ENCODE measurements at regions not wholly inside any gene's neighbourhood (a gene's known extent, or its start where the extent isn't known, plus 50 kb on each side); places are given as distances from the start of the nearest gene placed in this dataset.
"Not testable (repeated sequence)": the region's sequence is repeated elsewhere in the genome, so short reads cannot be mapped to it uniquely, and the experiment has no call there.

DNA sequence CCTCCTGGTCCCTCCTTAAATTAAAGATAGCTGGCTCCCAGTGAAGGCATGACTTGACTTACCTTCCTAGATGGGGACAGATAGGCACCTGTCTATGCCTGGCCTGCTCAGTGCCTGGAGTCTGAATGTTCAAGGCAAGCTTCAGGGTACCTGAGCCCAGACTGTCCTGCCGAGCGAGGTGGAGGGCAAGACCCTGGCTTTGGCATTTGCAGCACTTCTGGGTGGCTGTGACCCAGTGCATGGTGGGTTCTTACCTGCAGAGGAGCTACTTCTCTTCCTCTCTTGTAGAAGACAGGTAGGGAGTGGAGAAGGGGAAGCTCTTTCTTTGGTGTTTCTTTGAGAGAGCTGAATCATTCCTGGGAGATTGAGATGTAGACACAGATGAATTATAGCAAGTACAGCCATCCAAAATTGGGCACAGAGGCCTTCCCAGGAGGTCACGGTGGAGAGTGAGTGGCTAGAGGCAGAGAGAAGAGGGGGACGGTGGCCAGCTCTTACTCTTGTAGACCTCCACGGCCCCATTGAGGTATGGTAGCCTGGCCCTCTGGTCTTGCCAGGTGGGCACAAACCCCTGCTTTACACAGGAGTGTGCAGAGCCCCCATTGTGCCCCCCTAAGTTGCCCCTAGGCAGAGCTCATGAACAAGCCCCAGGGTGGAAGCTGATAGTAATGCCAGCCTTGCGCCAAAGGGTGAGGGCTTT is 402.5 kb upstream of the TPM1 start:
- DNase-seq (ENCODE audit: low read depth in 2 of 2), result no peak

DNA sequence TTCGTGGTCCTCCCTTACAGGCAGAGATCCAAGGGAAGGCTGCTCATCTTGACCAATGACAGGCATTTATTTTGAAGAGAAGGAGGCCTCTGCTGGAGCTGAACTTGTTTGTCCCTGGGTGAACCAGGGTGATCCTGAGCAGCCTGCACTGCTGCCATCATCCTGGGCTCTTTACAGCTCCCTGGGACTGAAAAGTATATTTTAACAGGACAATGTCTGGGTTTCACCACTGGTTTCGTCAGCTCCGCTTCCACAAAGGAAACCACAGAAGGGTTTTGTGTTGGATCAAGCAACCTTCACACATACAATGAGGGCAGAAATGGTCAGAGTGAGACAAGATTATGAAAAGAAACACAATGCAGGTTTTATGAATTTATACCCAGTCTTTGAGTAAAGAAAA is 400.7 kb upstream of the TPM1 start:
- no peak for DNase-seq (ENCODE audit: low read depth in 2 of 2)

DNA sequence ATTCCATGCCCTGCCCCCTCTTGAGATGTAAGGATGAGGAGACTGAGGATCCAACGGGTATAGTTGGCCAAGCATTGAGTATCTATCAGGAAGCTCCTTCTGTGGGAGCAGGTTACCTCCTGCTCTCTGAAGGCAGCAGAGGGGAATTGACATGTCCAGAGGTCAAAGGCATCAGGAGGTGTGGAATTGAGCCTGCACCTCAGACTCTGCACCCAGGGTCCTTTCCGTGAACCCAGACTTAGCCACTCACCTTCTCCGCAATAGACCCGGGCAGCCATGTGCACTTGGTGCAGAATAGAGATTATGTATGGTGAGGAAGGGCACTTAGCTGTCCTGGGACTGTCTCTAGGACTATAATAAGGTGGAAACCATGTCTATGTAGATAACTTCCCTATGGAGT is 399.0 kb upstream of the TPM1 start:
- DNase-seq (ENCODE audit: low read depth in 2 of 2), result no peak

DNA sequence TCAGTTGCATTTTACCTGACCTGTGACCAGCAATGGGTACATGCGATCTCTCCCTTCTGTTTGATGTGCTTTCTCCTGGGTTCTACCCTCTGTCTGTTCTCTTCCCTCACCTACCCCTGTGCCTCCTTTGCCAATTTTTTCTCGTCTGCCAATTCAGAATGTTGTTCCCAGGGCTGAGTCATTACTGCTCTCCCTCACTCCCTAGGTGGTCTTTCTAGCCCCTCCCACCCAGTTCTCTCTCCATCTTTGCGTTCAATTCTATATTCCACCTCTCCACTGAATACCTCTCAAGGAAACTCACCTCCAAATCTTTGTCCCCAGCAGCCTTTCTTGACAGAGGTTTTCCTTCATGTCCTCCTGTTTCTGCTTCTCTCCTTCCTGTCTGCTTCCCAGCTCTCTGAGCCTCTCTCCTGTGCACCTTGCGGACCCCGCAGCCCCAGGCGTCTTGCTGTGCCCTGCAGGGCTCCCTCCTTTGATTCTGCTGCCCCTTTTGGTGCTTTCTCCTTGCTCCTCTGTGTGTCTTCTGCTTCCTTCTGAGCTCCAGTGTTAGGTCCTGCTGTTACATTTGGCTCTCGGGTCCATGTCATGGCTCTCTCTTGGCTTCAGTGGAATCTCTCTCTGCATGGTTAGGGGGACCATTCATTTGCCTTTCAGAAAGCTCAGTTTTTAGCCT is 398.2 kb upstream of the TPM1 start:
- DNase-seq (ENCODE audit: low read depth in 2 of 2), result no peak

DNA sequence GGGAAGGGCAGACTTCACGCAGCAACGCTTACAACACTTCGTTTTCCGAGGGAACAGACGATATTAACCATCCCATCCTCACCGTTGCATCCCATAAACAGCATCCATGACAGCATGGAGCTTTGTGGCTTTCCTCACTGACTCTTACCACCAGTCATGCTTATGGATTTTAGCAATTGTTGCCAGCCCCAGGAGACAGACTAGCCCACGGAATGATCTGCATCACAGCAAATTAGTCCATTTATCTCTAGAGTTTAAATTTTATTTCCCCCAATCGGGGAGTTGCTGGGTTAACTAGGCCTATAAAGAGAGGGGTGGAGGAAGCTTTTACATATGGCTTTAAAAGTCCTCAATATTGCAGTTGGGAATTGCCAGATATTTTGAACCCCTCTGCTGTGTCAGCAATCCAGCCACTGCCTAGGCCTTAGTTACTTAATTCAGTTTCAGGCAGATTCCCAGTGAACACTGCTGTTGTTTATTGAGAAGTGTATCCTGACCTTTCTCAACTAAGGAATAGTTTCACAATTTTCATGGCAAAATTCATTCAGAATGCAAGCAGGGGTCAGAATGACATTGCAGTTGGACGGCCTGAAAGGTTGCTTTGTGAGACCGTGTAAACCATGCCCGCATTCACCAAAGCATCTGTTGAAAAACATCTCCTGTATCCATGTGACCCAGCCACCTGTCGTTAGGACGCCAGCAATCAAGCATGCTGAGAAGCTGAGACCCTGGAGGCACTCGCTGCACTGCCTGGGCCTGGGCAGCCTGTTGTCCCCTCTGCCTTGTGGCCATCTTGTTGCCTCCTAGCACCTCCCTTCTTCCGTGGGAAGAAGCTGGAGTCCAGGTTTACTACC is 397.4 kb upstream of the TPM1 start:
- DNase-seq (ENCODE audit: low read depth in 2 of 2), result no peak

DNA sequence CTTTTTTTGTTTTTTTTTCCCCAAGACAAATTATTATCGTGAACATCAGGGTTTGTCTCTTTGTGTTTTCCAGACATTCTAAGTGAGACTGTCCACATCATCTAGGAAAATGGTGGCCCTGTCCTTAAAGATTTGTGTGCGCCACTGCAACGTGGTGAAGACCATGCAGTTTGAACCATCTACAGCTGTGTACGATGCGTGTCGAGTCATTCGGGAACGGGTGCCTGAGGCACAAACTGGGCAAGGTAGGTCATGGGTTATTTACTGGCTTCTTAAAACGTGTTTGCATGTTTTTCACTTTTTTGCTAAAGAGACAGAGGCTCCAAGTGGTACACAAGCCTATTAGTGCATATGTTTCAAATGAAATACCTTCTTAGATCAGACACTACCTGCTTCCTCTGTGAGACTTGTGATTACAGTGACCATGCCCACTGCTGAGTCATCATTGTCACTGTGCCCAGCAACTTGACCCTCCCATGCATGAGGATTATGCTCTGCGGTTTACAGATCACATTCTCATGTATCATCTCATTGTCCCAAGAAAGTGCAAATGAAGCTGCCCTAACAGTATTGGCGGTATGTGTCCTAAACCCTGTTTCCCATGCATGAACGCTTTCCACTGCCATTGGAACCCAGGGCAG is 395.2 kb upstream of the TPM1 start:
- DNase-seq (ENCODE audit: low read depth in 2 of 2), result no peak

DNA sequence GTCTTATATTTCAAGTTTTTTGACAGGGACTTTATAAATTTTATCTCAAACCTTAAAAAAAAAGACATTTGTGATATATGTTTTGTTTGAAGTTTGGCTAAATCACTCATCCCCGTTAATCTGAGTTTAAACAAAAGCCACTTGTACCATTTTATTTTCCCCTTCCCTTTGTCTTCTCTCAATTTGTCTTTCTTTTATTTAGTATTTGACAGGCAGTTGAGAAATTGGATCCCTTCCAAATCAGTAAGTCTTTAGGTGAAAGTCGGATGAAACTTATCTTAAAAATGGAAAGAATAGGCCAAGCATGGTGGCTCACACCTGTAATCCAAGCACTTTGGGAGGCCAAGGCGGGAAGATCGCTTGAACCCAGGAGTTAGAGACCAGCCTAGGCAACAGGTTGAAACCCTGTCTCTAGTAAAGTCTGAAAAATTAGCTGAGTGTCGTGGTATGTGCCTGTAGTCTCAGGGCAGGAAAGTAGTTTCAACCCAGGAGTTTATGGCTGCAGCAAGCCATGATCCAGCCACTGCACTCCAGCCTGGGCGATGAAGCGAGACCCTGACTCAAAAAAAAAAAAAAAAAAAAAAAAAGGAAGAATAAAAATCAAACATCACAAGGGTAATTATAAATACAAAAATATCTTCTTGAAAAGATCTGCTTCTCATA is 394.6 kb upstream of the TPM1 start:
- DNase-seq (ENCODE audit: low read depth in 2 of 2), result no peak

DNA sequence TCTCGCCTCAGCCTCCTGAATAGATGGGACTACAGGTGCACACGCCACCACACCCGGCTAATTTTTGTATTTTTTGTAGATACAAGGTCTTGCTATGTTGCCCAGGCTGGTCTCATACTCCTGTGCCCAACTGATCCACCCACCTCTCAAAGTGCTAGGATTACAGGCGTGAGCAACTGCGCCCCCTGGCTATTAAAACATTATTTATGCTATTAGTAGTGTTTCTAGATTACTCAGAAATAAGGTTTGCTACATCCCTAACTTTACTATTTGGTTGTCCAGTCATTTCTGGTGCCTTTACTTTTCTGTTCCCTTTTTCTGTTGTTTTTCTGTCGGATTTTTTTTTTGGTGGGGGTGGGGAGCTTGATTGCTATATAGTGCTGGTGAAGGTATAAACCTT is 393.6 kb upstream of the TPM1 start:
- no peak for DNase-seq (ENCODE audit: low read depth in 2 of 2)

DNA sequence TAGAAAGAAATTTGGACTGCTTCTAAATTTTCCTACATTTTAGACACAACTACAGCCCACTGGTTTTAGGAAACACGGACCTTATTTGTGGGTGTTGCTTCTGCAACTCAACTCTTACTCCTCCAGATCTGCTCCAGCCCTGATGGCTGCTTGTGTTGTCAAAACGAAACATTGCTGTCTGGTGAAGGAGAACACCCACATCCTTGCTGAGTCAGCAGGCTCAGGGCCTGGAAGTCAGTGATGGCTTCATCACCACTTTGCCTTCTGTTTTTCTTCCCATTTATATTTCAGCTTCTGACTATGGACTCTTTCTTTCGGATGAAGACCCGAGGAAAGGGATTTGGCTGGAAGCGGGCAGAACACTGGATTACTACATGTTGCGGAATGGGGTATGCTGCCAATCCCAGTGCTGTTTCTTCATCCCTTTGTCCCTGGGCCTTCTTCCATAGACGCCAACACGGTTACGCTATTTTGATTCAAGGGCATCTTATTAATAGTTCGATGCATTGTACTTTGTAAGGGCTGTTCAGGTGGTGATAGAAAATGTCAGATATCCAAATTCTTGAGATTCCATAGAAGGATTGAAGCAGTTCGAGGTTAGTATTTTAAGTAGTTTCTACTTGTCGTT is 392.6 kb upstream of the TPM1 start:
- no peak for DNase-seq (ENCODE audit: low read depth in 2 of 2)

DNA sequence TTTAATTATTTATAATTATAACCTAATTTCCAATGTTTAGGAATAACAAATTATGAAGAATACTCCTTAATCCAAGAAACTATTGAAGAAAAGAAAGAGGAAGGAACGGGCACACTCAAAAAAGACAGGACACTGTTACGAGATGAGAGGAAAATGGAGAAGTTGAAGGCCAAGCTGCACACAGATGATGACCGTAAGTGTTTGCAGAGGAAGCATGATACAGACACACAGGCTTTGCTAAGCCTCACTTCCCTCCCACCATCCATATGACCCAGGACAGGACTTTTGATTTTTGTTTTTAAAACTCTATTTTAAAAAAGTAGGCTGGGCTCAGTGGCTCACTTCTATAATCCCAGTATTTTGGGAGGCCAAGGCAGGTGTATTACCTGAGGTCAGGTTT is 389.4 kb upstream of the TPM1 start:
- no peak for DNase-seq (ENCODE audit: low read depth in 2 of 2)

DNA sequence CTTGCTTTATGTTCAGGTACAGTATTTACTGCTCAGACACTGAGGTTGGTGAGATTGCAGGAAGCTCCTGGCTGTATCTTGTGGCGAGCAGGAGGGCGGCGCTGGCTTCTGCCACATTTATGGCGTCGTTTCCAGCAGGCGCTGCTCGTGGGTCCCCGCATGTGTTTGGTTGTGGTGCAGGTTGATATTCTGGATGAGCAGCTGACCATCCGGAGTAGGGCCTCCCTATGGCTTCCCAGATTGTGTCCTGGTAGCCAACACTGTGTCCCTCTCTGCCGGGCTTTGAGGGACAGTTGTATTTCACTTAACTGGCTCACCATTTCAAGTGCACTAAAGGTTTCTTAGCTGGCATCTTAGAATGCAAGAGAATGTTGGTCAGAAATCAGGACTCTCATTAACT is 386.5 kb upstream of the TPM1 start:
- DNase-seq (ENCODE audit: low read depth in 2 of 2), result no peak

DNA sequence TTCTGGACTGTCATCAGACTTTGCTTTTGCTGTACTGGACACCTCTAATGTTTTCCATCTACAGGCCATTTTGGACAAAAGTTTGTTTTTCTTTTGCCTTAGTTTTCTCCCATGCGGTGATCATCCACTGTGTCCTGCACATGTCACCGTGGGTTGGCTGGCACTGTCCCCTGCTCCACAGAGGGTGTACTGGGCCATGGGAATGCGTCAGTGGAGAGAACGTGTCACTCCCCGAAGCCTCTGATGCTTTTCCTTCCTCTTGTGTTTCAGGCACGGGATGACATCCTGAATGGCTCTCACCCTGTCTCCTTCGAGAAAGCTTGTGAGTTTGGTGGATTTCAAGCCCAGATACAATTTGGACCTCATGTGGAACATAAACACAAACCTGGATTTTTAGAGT is 385.0 kb upstream of the TPM1 start:
- not testable (repeated sequence) for DNase-seq (ENCODE audit: low read depth in 2 of 2)

DNA sequence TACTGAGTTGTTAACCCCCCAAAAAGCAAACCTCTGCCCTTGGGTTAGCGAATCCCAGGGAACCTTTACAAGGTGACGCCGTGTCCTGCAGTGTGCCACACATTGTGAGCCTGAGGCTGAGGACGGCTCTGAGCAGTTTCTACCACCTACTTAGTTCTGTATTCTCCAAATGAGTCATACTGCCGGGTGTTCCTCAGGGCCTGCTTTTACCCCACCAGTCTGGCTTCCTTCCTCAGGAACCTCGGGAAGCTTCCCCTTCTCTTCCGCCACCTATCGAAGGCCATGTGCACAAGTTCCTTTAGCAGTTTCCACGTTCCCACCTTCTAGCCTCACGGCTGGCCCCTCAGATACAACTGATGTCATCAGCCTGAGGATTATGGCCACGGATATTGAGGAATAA is 384.0 kb upstream of the TPM1 start:
- no peak for DNase-seq (ENCODE audit: low read depth in 2 of 2)

DNA sequence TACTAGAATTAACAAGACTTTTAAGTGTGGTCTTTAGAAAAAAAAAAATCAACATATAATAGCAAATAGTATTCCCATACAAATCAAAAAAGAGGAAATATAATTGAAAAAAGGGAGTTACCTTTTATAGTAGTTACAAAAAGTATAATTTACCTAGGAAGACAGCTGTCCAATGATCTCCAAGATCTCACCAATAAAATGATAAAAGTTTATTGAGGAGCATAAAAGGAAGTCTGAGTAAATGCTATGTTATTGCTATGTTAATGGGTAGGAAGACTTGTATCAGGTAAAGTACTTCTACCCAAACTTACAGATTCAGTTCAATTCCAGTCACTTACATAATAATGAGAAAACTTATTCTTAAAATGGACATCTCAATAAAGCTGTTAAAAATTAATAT is 379.0 kb upstream of the TPM1 start:
- DNase-seq (ENCODE audit: low read depth in 2 of 2), result no peak

DNA sequence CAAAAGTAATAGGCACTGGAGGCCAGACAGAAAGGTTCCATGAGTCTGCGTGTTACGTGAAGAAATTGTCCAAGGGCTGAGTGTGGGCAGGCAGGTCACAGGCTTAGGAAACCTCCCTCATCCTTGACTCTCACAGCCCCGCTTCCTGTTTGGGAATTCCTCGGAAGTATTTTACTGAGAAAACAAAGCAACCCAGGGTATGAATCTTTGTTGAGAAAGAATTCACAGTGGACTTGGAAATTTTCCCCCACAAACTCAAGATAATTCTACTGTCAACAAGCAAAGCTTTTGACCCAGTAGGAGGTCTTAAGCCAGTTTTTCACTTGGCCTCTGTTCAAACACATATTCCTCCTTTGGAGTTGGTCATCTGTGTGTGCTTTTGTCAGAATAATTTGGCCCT is 377.1 kb upstream of the TPM1 start:
- no peak for DNase-seq (ENCODE audit: low read depth in 2 of 2)

DNA sequence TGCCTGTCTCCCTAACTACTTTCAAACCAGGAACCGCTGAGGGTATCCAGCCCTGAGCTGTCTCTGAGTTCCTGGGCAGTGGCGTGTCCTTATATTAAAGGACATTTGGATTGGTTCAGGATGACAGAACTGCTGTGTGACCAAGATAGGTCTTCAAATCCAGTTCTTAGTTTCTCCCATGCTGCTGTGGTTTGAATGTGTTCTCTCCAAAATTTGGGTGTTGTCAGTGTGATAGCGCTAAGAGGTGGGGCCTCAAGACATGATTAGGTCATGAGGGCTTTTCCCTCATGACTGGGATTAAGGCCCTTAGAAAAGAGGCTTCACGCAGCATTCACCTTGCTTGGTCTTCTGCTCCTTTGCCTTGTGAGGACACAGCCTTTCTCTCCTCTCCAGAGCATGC is 376.5 kb upstream of the TPM1 start:
- DNase-seq (ENCODE audit: low read depth in 2 of 2), result no peak

DNA sequence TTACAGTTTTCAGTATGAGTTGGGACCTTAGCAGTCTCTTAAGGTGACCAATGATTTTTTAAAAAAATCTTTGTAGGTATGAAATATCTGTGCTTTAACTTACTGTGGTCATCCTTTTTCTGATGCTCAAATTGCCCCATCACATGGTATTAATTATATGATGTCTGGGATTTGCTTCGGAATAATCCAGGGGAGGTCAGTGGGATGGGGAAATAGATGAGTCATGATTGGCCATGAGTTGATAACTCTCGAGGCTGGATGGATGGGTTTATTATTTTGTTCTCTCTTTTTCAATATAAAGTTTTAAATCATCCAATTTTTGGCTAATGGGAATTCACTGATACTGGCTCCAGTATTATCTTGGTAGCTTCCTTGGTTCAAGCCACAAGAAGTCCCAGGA is 370.3 kb upstream of the TPM1 start:
- DNase-seq (ENCODE audit: low read depth in 2 of 2), result no peak

DNA sequence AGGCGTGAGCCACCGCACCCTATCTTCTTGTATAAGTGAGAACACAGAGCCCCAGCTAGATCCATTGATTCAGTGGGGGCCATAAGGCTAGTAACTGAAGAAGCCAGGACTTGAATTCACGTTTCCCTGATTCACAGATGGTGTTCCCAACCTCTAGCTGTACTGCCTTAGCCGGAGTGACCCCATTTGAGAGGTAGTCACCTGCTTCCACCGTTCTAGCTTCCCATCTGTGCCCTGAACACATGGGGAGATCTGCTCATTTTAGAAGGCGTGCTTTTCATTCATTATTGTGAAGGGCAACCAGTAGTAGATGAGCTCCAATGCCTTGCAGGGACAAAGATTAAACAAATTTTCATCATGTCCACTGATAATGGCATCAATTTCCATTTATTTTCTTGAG is 365.7 kb upstream of the TPM1 start:
- DNase-seq (ENCODE audit: low read depth in 2 of 2), result no peak

DNA sequence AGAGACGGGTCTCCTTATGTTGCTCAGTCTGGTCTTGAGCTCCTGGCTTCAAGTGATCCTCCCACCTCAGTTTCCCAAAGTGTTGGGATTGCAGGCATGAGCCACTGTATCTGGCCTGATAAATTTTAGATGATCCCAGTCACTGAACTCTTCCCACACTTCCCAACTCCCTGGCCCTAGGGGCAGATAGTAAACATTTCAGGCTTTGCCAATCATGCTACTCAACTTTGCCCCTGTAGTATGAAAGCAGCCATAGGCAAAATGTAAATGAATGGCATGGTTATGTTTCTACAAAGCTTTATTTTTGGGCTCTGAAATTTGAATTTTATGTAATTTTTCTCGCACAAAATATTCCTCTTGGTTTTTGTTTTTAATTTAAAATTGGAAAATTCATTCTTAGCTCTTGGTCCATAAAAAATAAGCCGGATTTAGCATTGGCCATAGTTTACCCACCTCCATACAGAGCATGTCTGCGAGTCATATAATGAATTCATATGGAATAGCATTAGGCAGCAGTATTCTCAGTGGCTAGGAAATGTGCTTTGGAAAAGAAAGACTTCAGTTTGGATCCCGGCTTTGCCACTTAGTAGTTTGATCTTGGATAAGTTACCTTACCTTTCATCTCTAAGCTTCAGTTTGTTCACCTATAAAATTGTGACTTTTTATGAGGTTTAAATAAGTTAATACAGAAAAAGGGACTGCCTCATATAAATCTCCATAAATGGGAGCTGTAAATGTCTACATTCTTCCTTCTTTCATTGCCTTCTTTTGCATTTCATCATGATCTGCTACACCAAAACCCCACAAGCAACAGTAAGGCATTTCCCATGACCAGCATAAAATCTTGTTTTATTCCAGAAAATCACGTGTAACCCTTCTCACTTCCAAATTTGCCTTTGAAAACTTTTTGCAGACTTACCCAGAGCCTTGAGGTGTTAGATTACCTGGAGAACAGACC is 360.3 kb upstream of the TPM1 start:
- DNase-seq (ENCODE audit: low read depth in 2 of 2), result no peak

DNA sequence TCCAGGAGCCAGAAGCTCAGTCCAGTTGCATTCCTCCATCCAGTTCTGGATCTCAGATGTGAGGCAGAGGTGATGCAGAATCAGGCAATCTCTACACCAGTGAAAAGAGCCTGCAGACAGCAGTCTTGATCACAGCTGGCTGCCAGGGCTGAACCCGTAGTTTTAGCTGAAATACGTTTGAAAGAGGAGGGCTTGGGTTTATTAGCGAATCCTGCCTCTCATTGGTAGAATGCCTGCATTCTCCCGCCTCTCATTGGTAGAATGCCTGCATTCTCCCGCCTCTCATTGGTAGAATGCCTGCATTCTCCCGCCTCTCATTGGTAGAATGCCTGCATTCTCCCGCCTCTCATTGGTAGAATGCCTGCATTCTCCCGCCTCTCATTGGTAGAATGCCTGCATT is 359.4 kb upstream of the TPM1 start:
- not testable (repeated sequence) for DNase-seq (ENCODE audit: low read depth in 2 of 2)
